Tibial artery (tissue), 4 donors: ENCODE measurements at regions not wholly inside any gene's neighbourhood (a gene's known extent, or its start where the extent isn't known, plus 50 kb on each side); places are given as distances from the start of the nearest gene placed in this dataset.

Source experiments
- DNase-seq, 2 donors: peaks; one replicate each; pipeline ENCODE4 v3.0.0-alpha.2; 2019
- H3K27ac ChIP-seq, 2 donors: fragments of 200-600 bp; sonication (generic) in 1 of 2; 1 replicate in 1 of 2; 2 replicates in 1 of 2; pipeline ENCODE4 v1.5.1; 2018 to 2019; ENCODE audit warnings: mild to moderate bottlenecking in 1 of 2
- H3K27me3 ChIP-seq, 2 donors: fragments of 200-600 bp; sonication (generic) in 1 of 2; one replicate each; pipeline versions ENCODE4 v1.5.1 to v1.6.0; 2016 to 2019
- H3K36me3 ChIP-seq, 3 donors: fragments of 200-600 bp; sonication (generic) in 2 of 3; one replicate each; pipeline ENCODE4 v1.5.1; 2016 to 2019; ENCODE audit warnings: mild to moderate bottlenecking in 2 of 3
- H3K4me1 ChIP-seq, 4 donors: fragments of 200-600 bp; sonication (generic) in 2 of 4; 1 replicate in 3 of 4; 2 replicates in 1 of 4; pipeline ENCODE4 v1.5.1; 2016 to 2019
- H3K4me3 ChIP-seq, 2 donors: fragments of 200-600 bp; sonication (generic) in 1 of 2; 1 replicate in 1 of 2; 2 replicates in 1 of 2; pipeline ENCODE4 v1.5.1; 2018 to 2019; ENCODE audit warnings: mild to moderate bottlenecking in 2 of 2
- H3K9me3 ChIP-seq, 3 donors: fragments of 200-600 bp; sonication (generic) in 1 of 3; one replicate each; pipeline ENCODE4 v1.5.1; 2016 to 2019
- CTCF ChIP-seq, 2 experiments: fragments of 200-600 bp in 1 of 2; fragments of 450-650 bp in 1 of 2; IDR thresholded peaks; one replicate each; pipeline ENCODE4 v1.5.1; 2017 to 2019; ENCODE audit warnings: antibody characterized with exemption in 2 of 2, mild to moderate bottlenecking in 1 of 2, moderate library complexity in 1 of 2
- intact Hi-C: fragments of 100-400 bp; cut with DNase I; formaldehyde crosslinking; loops from one replicate; pipeline ENCODE4 v1.15.0; 2023; ENCODE audit warnings: low total_unique reads

DNA sequence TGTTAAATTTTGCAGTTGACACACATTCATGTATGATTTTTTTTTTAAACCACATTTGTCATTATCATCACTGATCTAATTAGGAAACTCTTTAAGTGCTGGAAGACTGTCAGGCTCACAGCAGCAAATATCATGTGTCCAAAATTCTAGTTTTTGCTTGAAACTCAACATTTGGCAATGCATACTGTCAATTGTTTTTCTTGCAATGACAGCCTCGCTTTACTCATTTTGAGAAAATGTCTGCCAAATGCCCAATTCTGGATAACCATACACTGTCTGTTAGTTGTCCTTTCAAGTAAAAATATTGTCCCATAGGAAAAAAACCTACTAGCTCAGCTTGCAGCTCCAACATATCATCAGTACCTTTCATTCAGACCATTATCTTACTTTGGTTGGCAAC is 523.9 kb upstream of the ARGLU1 start:
- intact Hi-C loops, result no loop called here
- H3K9me3 ChIP-seq, result no peaks in the 10 kb centered on the region
- DNase-seq, result no peak
- no peak overlapping the region for H3K27ac ChIP-seq
- no peaks in the 10 kb centered on the region for H3K36me3 ChIP-seq
- no peak overlapping the region for H3K4me3 ChIP-seq
- no peaks in the 10 kb centered on the region for H3K27me3 ChIP-seq
- TF ChIP-seq CTCF (IDR thresholded peaks at IDR 0.05), result no peak
- peaks cover 0 to 24% (median 2%) of the 10 kb centered on the region in 4 donors for H3K4me1 ChIP-seq

- Histone ChIP-seq H3K27ac (no peak overlapping the region), H3K4me3 (no peak overlapping the region), H3K9me3 (no peaks in the 10 kb centered on the region), H3K4me1 (peaks cover 0 to 24% (median 2%) of the 10 kb centered on the region in 4 donors), H3K27me3 (no peaks in the 10 kb centered on the region), H3K36me3 (no peaks in the 10 kb centered on the region)
- DNase-seq, result no peak
- intact Hi-C loops, result no loop called here
- TF ChIP-seq CTCF (IDR thresholded peaks at IDR 0.05), result no peak
Observed at GRCh38 chr13:107091428-107091827, 523.5 kb upstream of the ARGLU1 start.

DNA sequence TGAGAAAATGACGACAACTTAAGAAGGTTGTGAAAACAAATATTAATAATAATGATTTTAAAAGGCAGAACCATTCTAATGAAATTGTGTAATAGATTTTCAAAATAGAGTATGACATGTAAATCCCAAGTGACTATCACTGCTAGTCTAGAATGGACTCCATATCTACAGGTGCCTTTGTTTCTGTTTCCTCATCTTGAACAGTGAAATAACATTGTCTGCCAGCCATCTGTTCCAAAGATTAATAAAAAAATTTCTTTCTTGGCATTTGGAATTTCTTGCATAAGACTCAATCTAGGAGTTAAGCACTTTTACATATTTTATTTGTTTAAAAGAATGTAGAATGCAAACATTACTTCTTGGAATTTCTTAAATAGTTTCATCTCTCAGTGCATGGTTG is 520.1 kb upstream of the ARGLU1 start:
- Histone ChIP-seq H3K27me3 (no peaks in the 10 kb centered on the region), H3K9me3 (no peaks in the 10 kb centered on the region), H3K4me1 (peaks cover 0 to 24% (median 2%) of the 10 kb centered on the region in 4 donors), H3K27ac (no peak overlapping the region), H3K36me3 (no peaks in the 10 kb centered on the region), H3K4me3 (no peak overlapping the region)
- DNase-seq, result no peak
- no peak for TF ChIP-seq CTCF (IDR thresholded peaks at IDR 0.05)
- intact Hi-C loops, result no loop called here

GRCh38 chr13:107079423-107080049 is 511.6 kb upstream of the ARGLU1 start:
- Histone ChIP-seq H3K4me3 (no peak overlapping the region), H3K27ac (no peak overlapping the region), H3K27me3 (no peaks in the 10 kb centered on the region), H3K36me3 (no peaks in the 10 kb centered on the region), H3K9me3 (no peaks in the 10 kb centered on the region), H3K4me1 (peaks cover 0 to 11% (median 0%) of the 10 kb centered on the region in 4 donors)
- TF ChIP-seq CTCF (IDR thresholded peaks at IDR 0.05), result no peak
- DNase-seq, result no peak
- intact Hi-C loops, result no loop called here

DNA sequence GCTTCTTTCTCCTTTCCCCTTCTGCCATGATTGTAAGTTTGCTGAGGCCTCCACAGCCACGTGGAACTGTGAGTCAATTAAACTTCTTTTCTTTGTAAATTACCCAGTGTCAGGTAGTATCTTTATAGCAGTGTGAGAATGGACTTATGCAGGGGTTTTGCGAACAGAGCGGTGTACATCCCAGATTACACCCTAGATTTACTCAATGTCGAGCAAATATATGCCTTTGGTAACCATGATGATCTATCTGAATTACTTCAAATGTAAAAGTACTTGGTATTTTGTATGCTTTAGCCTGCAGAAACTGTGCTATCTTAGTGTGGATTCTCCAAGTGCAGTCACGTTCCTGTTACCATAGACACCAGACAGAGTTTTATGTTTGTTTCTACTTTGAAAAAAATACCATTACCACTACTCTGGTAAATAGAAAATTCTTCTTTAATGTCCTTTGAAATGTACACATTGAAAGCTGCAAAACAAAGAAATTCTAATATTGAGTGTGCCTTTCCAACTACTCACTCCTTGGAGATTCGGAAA is 510.4 kb upstream of the ARGLU1 start:
- Histone ChIP-seq H3K4me1 (peaks cover 0 to 11% (median 0%) of the 10 kb centered on the region in 4 donors), H3K9me3 (no peaks in the 10 kb centered on the region), H3K27me3 (no peaks in the 10 kb centered on the region), H3K4me3 (no peak overlapping the region), H3K27ac (no peak overlapping the region), H3K36me3 (no peaks in the 10 kb centered on the region)
- TF ChIP-seq CTCF (IDR thresholded peaks at IDR 0.05), result no peak
- DNase-seq, result no peak
- intact Hi-C loops, result no loop called here
